ENCODE measurements at regions not wholly inside any gene's neighbourhood (a gene's known extent, or its start where the extent isn't known, plus 50 kb on each side); places are given as distances from the start of the nearest gene placed in this dataset.

GRCh38 chr4:95638920-95639501 lies 90.2 kb upstream of the UNC5C start:
- TF ChIP-seq GATA2 (IDR thresholded peaks at IDR 0.05; ENCODE audit: low read depth, low read length) (no peak), GATA3 (IDR thresholded peaks at IDR 0.05; ENCODE audit: low read depth, low read length) (no peak)

Data from SH-SY5Y (cell line).